GM21723 (cell line): ENCODE measurements at regions not wholly inside any gene's neighbourhood (a gene's known extent, or its start where the extent isn't known, plus 50 kb on each side); places are given as distances from the start of the nearest gene placed in this dataset.

Experiments
- ATAC-seq: cut with Tn5 transposase; IDR thresholded peaks from one replicate; pipeline ENCODE4 v1.9.1; 2021; ENCODE audit warnings: mild to moderate bottlenecking, moderate library complexity; ENCODE audit not compliant: unreplicated experiment

GRCh38 chr17:72511874-72512273 lies 391.1 kb downstream of the SOX9 start:
- ATAC-seq = no peak

- ATAC-seq = no peak
Measured at GRCh38 chr17:72512649-72513556, 392.1 kb downstream of the SOX9 start.

DNA sequence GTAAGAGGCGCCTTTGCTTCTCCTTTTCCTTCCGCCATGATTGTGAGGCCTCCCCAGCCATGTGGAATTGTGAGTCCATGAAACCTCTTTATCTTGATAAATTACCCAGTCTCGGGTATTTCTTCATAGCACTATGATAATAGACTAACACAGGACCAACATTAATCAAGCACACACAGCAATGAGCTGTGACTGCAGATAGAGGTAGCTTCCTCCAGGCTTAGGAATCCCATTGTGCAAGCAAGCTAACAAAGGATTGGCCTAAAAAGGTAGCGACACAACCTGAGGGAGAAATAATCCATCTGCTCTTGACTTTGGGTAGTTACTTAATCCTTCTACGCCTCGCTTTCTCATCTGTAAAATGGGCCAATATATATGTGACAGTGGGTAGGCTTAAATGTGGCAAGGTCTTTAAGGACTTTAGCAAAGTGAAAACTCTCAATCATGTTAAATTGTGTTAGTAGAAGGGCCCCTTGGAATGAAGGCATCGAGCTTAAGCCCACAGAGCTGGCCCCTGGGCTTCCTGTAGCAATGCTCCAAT lies 393.6 kb downstream of the SOX9 start:
- no peak for ATAC-seq

GRCh38 chr17:72514891-72515290 lies 394.1 kb downstream of the SOX9 start:
- ATAC-seq = no peak

DNA sequence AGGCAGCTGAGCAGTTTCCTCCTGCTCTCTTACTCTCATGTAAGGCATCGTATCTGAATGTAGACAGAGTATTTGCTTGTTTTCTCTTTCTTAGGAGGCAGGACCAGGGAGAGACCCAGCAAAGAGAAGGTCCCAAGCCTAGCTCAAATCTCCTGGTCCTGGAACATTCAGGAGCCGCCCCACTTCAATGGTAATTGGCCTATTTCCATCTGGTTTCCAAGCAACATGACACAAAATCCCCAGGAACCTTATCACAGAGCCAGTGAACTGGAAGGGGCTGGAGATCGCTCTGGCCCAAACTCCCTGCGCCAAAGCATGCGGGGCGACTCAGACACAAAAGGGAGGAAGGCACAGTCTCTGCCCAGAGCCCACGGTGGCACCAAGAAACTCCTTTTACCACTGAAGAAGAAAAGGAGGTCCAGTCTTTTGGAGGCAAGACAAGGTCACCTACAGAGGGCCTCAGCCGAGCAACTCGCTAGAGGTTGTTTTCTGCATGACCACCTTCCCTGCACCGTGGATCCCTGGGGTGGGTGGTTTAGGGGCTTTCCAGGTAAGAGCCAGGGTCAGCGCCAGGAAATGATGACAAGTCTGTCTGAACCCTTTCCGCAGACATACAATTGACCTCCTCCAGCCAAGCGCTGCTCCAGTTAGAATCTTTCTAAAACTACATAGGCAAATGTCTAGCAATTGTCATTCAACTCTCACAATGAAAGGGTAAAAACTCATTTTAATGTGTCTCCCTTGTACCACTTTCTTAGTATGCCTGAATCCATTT lies 394.7 kb downstream of the SOX9 start:
- ATAC-seq = no peak

- ATAC-seq = no peak
Measured at GRCh38 chr17:72516772-72517399, 396.1 kb downstream of the SOX9 start.

DNA sequence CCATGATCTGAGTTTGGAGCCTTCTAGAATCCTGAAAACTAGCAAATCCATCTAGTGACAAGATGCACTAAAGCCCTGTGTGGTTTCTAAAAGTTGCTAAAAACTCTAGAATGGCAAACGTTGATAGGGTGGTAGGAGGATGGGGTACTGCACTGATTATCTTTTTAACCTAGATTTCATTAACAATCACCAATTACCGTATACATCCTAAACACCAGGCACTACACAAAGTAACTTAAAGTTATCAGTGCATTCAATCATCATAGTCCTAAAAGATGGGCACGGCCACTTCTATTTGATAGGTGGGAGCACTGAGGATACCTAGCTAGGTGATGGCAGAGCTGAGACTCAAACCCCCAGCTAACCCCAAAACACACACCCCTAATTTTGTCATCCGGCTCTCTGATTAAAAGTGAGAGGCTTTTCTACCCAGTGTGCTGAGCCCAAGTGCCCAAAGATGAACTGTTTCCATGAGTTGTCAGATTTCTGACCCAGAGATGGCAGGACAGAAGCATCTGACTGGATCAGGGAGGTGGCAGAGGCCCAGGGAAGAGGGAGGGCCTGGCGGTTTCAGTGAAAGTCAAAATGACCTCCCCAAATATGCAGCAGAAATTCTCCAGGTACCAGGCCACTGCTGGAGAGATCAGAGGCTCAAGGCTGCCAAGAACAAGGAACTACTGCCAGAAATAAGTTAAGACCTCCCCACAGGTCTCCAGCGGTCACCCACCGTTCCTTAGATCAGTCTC lies 396.8 kb downstream of the SOX9 start:
- ATAC-seq = no peak

- no peak for ATAC-seq
Measured at GRCh38 chr17:72518159-72518732, 397.4 kb downstream of the SOX9 start.

DNA sequence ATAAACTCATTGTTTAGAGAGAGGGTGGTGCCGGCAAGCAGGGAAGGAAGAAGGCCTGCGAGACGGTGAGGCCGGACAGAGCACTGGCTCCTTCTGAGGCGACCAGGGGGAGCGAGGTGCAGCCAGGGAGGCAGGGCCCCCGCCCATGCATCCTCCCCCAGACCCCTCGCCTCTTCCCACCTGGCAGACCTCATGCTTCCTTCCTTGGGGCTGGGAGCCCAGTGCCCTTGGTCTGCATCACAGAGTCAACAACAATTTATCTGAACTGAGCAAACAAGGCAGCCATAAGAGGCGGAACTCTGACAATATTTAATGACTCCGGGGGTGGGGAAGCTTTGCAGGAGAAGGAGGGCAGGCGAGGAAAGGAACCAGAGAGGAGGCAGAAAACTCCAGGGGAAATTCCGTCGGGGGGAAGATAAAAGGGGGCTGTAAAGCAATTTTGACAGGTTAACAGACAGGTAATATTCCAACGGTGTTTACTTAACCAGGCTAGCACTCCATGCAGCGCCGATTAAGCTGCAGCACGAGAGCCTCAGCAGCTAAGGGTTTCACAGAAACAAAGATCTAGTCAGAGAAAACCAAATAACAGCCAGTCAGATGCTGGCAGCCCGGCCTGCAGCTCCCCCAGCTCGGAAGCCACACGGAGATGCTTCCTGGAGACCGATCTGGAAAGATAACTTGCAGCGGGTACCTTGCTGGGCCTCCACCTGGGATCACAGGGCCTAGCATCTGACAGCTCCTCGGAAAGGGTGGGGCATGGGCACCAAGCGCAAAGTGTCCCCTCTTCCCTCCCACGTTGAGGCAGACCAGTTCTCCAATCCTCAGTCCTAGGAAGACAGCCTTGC lies 398.2 kb downstream of the SOX9 start:
- no peak for ATAC-seq

DNA sequence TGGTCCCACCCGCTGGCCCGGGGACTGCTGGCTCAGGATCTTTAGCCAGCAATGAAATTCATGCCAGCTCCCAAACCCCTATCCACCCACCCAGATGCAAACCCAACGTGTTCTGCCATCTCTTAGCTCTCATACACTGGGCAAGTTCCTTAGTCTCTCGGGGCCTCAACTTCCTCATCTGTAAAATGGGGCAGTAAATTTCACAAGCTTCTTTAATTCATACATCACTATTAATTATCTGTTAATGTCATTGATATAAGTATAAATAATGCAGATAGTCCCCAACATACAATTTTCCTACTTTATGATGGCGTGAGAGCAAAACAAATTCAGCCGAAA lies 398.7 kb downstream of the SOX9 start:
- ATAC-seq = no peak

DNA sequence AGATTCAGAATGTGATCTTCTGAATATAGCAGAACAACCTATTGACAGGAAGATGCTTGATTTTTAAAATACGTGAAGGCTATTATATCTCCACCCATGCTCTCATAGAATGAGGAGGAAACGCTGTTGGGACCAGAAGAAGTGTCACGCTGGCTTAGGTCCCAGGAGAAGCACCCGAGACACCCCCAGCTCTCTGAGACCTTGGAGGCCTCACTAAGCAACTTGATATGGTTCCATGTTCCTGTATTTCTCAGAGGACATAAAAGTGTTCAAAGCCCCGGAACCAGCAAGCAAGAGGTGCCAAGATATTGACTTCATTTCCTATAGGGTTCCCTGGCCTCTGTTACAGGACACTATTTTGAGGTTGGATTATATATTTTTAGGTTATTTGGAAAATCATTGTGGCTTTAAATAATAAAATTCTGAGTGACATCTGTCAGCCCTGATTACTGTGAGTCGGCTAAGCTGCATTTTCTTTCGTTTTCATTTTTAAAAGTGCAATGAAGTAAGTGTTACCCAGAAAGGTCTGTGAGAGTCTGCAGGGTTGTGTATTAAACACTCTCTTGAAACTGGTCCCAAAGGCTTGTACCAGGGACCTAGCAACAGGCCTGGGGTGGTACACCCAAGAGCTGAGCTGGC lies 400.0 kb downstream of the SOX9 start:
- no peak for ATAC-seq

- ATAC-seq = no peak
Measured at GRCh38 chr17:72523491-72523890, 402.7 kb downstream of the SOX9 start.

- no peak for ATAC-seq
Measured at GRCh38 chr17:72525225-72526015, 404.6 kb downstream of the SOX9 start.

- ATAC-seq = no peak
Measured at GRCh38 chr17:72526769-72527168, 405.9 kb downstream of the SOX9 start.

DNA sequence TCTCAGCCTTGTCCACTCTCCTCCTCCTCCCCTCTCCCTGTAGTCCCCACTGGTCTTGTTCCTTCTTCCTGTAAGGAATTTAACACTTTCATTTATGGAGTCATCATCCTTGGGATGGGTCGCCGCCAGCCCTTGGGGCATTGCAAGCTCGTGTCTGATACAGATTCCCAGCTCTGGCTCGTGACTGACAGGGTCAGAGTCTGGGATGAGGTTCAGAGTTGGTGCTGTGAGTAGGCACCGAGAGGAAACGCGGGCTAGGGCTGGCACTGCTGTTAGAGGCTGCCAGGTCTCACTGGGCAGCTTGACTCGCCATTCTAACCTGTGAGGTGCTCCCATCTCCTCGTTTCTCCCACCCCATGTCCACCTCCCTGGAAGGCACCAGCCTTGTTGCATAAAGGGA lies 407.0 kb downstream of the SOX9 start:
- no peak for ATAC-seq

DNA sequence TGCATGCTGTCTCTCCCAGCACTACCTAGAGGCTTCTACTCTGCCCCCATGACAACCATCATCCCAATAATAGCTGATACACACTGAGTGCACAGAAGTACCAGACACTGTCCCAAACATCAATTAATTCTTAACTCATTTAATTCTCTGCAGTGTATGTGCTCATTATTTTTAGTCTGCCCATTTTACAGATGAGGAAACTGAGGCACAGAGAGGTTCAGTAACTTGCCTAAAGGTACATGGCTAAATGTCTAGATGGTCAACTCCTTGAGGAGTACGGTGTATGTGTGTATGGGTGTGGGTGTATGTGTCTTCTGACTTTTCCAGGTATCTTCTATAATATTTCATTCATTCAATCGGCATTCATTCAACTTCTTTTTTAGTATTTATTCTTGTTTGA lies 407.9 kb downstream of the SOX9 start:
- no peak for ATAC-seq

DNA sequence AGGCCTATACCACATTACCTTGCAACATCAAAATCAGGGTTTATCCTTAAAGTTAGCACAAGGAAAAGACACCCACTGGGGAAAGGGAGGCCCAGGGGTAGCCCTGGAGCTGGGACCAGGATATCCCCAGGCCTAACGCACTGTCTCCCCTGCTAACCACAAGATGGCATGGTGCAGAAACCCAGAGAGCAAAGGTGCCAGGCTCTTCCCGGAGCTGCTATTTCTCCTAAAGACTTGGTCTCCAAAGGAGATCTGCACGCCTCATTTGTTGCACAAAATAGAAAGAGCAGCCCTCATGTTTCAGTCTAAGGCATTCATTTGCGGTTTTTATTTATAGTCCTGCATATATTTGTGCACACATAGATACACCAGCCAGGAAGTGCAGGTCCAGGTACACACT lies 408.6 kb downstream of the SOX9 start:
- no peak for ATAC-seq

- ATAC-seq = no peak
Measured at GRCh38 chr17:72530454-72530853, 409.6 kb downstream of the SOX9 start.
